Right forelimb (tissue), 1 donor: ENCODE measurements at regions not wholly inside any gene's neighbourhood (a gene's known extent, or its start where the extent isn't known, plus 50 kb on each side); places are given as distances from the start of the nearest gene placed in this dataset.
"Not testable (repeated sequence)": the region's sequence is repeated elsewhere in the genome, so short reads cannot be mapped to it uniquely, and the experiment has no call there.

Experiments
- DNase-seq: peaks from one replicate; pipeline ENCODE4 v3.0.0-alpha.2; 2018

DNA sequence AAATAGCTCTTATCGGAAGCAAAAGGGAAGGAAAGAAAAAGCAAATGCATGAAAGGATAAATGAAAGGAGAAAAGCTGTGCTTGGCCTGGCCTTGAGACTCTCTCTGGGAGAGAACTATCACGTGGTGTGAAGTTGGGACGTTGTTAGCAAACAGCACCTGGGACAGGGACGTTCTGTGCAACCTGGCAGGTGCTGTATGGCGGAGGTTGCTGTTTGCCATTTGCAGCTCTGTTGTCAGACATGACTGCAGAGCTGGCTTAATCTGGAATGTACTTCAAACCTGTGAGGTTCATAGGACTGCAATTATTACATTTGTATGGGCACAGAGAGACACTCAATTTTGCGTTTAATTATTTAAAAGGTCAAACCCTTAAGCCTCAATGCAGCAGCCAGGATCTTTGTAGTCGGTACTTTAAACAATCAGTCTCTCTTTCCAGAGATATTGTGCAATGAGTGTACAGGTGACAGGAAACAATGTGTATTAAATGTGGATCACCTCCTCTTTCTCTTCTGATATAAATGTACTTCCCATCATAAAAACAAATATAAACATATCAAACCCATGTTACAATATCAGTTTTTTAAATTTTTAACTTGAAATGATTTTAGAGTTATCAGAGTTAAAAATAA, 800.5 kb upstream of the KCND2 start:
- DNase-seq: no peak

DNA sequence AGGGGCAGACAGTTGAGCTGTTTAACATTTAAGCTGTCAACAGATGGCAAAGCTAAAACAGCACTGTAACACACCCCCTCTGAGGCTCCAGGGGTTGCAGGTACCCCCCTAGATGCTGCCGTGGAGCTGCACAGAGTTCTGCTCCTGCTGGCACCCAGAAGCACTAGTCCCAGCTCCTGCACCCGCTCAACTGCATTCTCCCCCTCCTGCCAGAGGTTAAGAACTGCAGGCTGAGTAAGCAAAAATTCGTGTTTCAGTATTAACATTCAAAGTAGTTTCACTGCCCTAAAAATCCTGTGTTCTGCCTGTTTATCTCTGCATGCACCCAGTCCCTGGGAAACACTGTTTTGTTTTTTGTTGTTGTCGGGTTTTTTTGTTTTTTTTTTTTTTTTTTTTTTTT, 790.8 kb upstream of the KCND2 start:
- no peak for DNase-seq

DNA sequence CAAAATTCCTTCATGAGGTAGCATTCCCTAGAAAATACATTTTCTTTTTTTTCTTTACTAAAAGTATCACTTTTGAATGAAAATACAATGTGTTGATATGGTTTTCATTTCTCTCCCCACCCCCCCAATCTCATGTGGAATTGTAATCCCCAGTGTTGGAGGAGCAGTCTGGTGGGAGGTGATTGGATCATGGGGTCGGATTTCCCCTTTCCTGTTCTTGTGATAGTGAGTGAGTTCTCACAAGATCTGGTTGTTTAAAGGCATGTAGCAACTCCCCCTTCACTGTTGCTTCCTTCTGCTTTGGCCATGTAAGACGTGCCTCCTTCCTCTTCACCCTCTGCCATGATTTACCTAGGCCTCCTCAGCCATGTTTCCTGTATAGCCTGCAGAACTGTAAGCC, 790.3 kb upstream of the KCND2 start:
- DNase-seq: no peak

DNA sequence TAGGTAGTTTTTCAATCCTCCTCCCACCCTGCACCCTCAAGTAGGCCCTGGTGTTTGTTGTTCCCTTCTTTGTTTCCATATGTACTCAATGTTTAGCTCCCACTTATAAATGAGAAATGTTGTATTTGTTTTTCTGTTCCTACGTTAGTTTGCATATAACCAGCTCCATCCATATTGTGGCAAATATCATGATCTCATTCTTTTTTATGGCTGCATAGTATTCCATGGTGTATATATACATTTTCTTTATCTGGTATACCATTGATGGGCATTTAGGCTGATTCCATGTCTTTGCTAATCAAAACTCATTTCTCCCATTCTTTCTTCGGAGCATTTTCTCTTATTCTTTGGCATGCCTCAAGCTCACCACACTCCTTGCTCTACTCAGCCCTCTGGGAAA, 789.6 kb upstream of the KCND2 start:
- no peak for DNase-seq

DNA sequence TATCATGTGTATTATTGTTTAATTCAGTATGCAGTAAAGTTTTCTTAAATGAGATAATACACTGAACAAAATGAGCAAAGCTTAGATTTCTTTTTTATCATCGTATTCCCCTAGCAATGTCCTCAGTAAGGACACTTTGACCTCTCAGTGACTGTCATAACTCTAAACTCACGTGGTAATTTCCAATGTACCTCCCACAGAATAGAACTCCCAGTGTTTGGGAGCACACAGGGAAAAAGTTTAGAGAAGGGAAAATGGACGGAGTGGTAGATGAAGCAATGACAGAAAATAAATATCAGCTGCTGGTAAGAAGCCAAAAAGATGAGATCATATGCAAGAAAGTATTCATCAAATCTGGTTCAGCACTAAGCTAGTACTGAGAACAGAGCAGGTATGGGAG, 758.6 kb upstream of the KCND2 start:
- no peak for DNase-seq

DNA sequence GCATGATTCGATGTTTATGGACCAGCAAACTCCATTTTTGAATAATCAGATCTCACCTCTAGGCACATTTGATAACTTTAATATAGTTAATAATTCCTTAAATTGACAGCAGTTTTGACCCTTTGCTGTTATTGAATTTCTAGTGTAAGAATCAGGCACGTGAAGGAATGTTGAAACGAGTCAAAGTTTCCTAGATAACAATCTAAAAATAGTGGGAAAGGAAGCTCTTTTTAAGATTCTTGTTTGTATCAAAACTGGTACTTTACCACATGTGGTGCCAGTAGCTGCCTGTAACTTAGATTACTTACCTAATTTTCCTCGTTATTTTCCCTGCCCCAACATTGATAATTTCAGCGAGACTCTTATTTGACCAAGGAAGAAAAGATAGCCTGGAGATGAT, 757.8 kb upstream of the KCND2 start:
- no peak for DNase-seq

DNA sequence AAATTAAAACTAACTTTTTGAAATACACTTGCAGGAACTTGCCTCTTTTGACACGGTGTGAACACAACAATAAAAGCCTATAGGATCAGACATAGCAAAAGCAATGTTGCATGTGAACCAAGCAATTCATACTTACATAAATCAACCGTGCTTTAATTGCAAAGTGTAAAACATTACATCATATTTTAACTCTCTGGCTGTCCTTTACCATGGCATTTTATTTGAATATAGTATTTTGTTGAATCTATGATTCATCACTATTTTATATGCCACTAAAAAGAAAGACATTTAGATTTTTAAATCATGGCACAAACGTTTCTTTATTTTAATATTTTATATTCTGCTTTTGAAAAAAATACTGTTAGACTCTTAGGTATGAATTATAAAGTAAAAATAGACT, 757.0 kb upstream of the KCND2 start:
- no peak for DNase-seq

DNA sequence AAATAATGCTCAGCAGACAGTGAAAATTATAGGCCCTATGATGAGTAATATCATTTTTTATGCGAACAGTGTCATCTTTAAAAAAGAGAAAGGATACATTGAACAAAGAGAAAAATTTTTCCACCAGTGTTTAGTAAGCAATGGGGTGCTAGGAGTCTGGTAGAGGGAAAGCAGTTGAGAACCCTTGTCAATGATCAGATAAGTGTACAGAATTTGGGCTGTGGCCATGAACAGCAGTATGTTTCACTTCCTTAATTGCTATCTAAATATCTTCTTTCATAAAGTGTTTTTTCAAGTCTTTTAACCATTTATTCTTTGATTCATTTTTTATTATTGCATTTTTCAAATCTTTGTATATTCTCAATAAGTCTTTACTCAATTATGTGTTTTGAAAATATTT, 750.7 kb upstream of the KCND2 start:
- no peak for DNase-seq

DNA sequence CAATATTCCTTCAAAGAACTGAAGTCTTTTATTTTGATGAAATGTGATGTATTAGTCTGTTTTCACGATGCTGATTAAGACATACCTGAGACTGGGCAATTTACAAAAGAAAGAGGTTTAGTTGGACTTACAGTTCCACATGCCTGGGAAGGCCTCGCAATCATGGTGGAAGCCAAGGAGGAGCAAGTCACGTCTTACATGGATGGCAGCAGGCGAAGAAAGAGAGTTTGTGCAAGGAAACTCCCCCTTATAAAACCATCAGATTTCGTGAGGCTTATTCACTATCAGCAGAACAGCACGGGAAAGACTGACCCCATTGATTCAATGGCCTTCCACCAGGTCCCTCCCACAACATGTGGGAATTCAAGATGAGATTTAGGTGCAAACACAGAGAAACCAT, 750.3 kb upstream of the KCND2 start:
- no peak for DNase-seq

DNA sequence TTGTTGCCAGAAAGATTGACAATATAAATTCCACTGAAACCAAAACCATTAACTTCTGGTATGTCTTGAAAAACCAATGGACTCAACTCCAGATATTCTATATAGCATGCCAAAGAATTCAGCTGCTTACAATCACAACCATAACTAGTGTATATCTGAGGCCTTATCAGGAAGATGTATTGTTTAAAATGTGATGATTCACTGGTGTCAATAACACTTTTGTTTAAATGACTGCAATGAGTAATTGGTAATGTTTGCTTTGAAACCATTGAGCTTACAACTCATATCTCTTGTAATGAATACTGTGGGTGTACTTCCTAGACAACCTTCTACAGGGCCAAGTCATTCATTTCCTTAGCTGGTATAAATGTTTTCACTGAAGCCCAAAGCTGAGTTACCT, 727.9 kb upstream of the KCND2 start:
- no peak for DNase-seq

DNA sequence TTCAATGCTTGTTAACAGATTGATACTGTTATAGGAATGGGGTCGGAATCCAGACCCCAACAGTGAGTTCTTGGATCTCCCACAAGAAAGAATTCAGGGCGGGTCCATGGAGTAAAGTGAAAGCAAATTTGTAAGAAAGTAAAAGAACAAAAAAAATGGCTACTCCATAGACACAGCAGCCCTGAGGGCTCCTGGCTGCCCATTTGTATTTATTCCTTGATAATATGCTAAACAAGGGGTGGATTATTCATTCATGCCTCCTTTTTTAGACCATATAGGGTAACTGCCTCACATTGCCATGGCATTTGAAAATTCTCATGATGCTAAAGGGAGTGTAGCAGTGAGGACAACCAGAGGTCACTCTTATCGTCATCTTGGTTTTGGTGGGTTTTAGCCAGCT, 717.2 kb upstream of the KCND2 start:
- DNase-seq: no peak

DNA sequence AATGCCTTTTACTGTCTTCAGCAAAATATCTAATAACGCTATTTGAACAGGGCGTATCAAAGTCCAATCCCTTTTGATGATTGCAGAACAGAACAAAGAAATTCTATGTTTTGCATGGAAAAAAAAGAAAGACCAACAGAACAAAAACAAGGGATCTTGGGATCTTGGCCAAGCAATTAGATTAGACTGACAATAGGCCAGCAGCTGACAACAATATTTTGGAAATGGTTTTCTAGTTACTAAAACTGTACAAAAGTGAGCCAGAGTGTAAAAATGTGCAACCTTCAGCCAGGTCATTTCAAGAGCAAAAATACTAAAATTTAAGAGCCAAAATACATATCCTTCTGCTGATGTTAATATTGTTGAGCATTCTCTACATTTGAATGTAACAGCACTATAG, 716.5 kb upstream of the KCND2 start:
- no peak for DNase-seq

DNA sequence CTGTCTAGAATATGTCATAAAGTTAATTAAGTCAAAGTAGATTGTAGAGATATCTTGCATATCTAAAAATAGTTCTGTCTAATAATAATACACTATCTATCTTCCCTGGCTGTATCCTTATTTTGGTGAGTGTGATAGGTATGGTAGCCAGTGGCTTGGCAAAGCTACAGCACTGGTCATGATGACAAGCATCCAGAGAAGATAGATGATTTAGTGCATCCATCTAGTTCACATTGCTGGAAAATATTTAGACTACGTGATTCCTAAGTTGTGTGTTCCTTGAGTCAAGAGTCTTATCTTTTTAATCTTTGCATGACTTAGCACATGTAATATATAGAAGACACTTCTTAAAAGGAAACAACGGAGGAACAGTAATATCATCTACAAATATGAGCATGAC, 711.2 kb upstream of the KCND2 start:
- no peak for DNase-seq

DNA sequence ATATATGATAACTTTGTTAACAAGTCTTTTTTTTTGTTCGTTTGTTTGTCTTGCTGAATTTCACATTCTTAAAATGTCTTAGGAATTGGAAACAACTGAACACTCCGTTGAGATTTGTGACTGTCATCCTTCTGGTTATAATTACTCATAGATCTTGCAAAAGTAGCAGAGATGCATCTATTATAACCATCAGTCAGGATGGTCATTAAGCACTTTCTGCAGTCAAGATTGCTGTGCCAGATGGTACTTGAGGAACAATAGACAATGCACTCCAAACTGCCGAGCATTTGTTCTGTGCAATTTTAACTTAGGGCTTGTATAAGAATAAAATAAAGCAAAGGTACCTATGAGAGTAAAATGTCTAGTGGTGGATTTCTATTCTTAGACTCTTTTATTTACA, 710.1 kb upstream of the KCND2 start:
- no peak for DNase-seq

DNA sequence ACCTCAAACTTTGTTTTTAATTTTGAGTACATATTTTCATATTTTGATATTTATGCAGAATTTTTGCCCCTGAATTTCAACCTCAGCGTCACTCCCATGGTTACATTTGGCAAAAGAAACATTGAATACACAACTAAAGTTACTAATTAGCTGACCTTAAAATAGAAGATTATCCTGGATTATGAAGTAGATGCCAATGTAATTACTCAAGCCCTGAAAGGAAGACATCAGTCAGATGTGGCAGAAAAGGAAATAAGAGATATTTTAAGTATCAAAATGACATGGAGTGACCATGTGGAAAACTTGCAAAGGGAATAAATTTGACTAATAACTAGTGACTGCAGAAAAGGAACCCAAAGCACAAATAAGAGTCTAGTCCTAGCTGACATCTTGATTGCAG, 701.3 kb upstream of the KCND2 start:
- DNase-seq: no peak

DNA sequence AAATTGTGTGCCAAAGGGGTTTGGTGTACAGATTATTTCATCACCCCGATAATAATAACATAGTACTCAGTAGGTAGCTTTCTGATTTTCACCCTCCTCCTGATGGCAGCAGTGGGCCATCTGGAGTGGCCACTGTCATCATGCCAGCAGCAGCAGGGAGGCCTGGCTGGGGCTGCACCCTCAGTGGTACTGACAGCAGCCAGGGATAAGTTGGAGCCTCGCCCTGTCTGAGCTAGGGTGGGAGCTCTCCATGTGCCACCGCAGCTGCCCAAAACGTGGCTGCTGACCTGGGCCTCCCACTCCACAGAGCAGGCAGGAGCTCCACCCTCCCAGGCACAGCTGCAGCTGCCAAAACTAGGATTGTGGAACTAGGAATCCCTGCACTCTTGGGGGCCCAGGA, 700.8 kb upstream of the KCND2 start:
- no peak for DNase-seq

DNA sequence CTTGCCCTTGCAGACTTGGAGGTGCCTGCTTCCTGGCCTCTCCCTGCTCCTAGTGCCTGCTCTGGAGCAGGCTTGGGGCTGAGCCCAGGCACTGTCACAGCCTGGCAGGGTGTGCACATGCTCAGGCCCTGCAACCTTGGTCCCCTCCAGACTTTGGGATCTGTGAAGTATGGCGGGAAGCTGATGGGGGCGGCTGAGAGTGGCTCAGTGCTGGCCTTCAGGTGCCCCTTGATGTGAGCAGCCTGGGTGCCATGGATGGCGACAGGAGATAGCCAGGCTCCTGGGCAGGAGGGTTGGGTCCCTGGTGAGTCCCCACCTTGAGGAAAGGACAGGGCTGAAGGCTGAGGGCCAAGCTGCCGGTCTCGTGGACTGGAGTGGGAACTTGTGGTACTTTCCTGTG, 700.4 kb upstream of the KCND2 start:
- DNase-seq: no peak

DNA sequence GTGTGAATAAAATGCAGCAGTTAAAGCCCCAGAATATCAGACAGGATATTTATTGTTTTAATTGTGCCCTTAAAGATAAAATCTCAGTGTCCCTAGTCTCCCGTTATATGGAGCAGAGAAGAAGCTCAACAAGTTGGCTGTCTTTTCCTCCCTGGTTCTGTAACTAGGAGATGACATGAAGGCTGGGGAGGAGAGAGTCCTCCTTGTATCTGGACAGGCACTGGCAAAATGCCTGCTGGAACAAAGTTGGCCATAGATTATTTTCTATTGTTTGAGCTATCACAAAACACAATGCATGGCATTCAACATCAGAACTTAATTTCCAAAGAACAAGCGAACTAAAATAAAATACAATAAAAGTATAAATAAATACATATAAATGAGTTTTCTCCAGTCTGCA, 694.9 kb upstream of the KCND2 start:
- no peak for DNase-seq

DNA sequence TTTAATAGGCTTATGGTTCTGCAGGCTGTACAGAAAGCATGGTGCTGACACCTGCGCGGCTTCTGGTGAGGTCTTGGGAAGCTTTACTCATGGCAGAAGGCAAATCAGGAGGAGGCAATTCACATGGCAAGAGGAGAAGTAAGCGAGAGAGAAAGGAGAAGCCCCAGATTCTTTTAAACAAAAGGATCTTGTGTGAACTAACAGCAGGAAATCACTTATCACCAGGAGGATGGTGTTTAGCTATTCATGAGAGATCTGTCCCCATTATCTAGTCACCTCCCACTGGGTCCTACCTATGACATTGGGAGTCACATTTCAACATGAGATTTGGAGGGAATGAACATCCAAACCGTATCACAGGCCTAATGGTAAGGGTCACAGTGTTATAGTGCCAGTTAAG, 678.0 kb upstream of the KCND2 start:
- DNase-seq: no peak

DNA sequence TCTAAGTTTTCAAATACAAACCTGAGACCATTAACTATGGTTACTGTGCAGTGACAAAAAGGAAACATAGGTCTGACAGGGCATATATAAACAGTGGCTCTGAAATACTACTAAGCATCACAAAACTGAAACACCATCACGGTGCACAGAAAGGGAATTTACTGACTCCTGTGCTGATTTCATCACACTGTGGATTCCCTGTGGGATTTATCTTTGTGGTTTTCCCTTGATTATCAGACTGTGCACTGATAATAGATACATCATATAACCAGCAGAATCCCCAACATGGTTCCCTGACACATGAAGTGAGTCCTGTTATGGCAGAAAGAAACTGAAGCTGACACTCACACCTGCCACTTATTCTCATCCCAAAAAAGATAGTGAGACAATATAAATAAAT, 676.3 kb upstream of the KCND2 start:
- no peak for DNase-seq

DNA sequence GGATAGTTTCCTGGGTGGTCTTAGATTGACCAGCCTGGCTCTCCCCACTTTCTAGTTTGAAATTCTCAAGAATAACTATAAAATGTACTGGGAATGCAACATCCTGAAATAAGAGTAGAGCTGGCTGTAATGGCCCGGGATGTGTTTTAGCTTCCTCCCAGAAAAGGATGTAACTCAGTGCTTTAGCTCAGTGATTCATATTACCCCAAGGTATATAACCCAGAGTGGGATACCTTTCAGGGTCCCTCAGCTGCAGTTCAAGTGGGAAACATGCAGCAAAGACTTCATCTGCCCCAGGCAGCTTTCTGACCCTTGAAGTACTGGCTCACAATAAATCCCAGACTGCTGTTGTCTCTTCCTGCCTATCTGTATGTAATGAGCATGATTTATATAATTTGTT, 666.7 kb upstream of the KCND2 start:
- DNase-seq: no peak

DNA sequence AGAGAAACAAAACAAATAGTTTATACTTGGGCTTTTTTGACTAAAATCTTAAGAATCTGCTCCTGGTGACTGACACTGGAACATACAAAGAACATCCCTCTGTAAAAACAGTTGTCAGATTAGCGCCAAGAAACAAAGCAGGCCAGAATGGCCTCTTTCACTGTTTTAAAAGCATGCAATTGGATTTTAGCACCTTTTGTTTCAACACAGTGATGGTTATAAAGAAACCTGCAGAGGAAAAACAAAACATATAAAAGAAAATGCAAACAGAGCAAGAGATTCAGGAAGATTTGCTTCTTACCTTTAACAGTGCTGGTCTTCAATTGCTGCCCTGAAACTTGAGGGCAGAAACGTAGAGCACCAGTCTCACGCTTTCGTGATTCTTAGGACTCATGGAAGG, 652.2 kb upstream of the KCND2 start:
- no peak for DNase-seq

DNA sequence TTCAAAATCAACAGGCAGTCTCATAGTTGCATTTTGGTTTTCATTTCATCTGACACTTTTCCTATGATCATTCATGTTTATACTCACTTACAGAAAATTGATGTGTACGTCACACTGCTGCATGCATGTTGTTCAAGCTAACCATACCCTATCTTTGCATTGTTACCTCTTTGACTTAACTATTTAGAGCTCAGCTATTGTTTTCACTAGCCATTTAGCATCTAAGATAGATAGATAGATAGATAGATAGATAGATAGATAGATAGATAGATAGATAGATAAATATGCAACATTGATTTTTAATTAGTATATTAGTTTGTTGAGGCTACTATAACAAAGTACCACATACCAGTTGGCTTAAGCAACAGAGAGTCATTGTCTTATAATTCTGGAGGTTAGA, 649.5 kb upstream of the KCND2 start:
- DNase-seq: no peak

DNA sequence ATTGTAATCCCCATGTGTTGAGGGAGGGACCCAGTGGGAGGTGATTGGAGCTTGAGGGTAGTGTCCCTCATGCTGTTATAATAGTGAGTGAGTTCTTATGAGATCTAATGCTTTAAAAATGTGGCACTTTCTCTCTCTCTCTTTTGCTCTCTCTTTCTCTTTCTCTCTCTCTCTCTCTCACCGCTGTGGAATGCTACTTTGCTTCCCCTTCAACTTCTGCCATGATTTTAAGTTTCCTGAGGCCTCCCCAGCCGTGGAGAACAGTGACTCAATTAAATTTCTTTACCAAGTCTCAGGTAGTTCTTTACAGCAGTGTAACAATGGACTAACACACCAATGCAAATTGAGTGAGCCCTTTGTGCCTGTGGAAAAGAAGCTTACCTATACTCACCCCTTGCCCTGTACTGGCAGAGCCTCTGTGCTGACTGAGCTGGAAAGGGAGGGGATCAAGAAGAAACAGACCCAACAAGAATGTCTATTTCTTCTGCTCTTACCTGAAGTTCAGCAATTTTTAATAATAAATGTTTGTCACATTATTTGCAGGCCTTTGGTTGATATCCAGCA, 642.5 kb upstream of the KCND2 start:
- no peak for DNase-seq

DNA sequence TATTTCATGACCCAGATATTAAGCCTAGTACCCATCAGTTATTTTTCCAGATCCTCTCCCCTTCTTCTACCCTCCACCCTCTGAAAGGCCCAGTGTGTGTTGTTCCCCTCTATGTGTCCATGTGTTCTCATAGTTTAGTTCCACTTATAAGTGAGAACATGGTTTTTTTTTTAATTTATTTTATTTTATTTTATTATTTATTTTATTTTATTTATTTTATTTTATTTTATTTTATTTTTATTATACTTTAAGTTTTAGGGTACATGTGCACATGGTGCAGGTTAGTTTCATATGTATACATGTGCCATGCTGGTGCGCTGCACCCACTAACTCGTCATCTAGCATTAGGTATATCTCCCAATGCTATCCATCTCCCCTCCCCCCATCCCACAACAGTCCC, 639.2 kb upstream of the KCND2 start:
- DNase-seq: not testable (repeated sequence)

DNA sequence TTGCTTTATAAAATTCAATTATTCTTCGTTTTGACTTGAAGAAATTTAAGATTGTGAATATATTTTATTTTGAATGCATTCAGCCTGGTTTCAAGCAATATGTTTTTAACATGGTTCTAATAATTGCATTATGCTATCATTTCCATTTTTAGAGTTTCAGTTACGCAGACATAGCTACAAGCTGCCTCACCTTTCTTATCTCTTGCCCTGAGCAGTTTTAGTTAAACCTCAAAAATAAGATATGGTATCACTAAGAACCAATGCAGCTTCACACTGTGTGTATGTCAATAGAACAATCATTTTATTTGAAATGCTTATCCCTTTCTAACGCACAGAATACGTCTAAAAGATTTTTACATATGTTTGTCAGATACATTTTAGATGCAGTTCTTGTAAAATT, 632.6 kb upstream of the KCND2 start:
- DNase-seq: no peak
